Neural cell (in vitro differentiated cells): ENCODE measurements at regions not wholly inside any gene's neighbourhood (a gene's known extent, or its start where the extent isn't known, plus 50 kb on each side); places are given as distances from the start of the nearest gene placed in this dataset.

ENCODE experiments used
- H2AFZ ChIP-seq: fragments of 200-600, 300-800 bp; sonication (generic), shearing (Covaris generic); 2 replicates; pipeline ENCODE4 v1.6.0; 2014; ENCODE audit warnings: low read depth, mild to moderate bottlenecking, antibody characterized with exemption, low read length, moderate library complexity
- H3F3A ChIP-seq: fragments of 200-600 bp; shearing (Covaris generic); 2 replicates; pipeline ENCODE4 v1.6.1; 2016; ENCODE audit warnings: mild to moderate bottlenecking, moderate library complexity, mixed read lengths, antibody characterized with exemption, low read length; ENCODE audit not compliant: insufficient read depth, poor library complexity, severe bottlenecking
- H3K27ac ChIP-seq: fragments of 200-600, 300-800 bp; sonication (generic), shearing (Covaris generic); 2 replicates; pipeline ENCODE4 v1.5.1; 2014; ENCODE audit warnings: mild to moderate bottlenecking, low read length, moderate library complexity
- H3K27me3 ChIP-seq: fragments of 300-800, 200-600 bp; sonication (generic), shearing (Covaris generic); 2 replicates; pipeline ENCODE4 v1.6.0; 2014; ENCODE audit warnings: mild to moderate bottlenecking, low read depth, low read length, moderate library complexity; ENCODE audit not compliant: insufficient read depth
- H3K36me3 ChIP-seq: fragments of 300-800, 200-600 bp; sonication (generic), shearing (Covaris generic); 2 replicates; pipeline ENCODE4 v1.5.1; 2014; ENCODE audit warnings: mild to moderate bottlenecking, antibody characterized with exemption, low read length, moderate library complexity; ENCODE audit not compliant: insufficient read depth
- H3K4me2 ChIP-seq: fragments of 300-800, 200-600 bp; sonication (generic), shearing (Covaris generic); 2 replicates; pipeline ENCODE4 v1.6.0; 2014; ENCODE audit warnings: mild to moderate bottlenecking, low read length
- H3K4me3 ChIP-seq: fragments of 300-800, 200-600 bp; sonication (generic), shearing (Covaris generic); 2 replicates; pipeline ENCODE4 v1.5.1; 2014; ENCODE audit warnings: mild to moderate bottlenecking, low read length, moderate library complexity
- H3K79me2 ChIP-seq: fragments of 200-600 bp; shearing (Covaris generic); replicated peaks from 2 replicates; pipeline ENCODE4 v1.6.0; 2014; ENCODE audit warnings: mild to moderate bottlenecking, low read length, moderate library complexity; ENCODE audit not compliant: insufficient read depth
- H3K9ac ChIP-seq: fragments of 300-800, 200-600 bp; sonication (generic), shearing (Covaris generic); 2 replicates; pipeline ENCODE4 v1.6.1; 2016; ENCODE audit warnings: mild to moderate bottlenecking, low read length, mixed read lengths
- H3K9me2 ChIP-seq: fragments of 200-600 bp; shearing (Covaris generic); 2 replicates; pipeline ENCODE4 v1.6.1; 2016; ENCODE audit warnings: mild to moderate bottlenecking, low read length, mixed read lengths; ENCODE audit not compliant: insufficient read depth
- H3K9me3 ChIP-seq: fragments of 200-600, 300-800 bp; sonication (generic), shearing (Covaris generic); 2 replicates; pipeline ENCODE4 v1.6.1; 2016; ENCODE audit warnings: mild to moderate bottlenecking, mixed run types, low read length, moderate library complexity, mixed read lengths
- H4K20me1 ChIP-seq: fragments of 200-600 bp; shearing (Covaris generic); 2 replicates; pipeline ENCODE4 v1.6.1; 2016; ENCODE audit warnings: mild to moderate bottlenecking, mixed run types; ENCODE audit not compliant: insufficient read depth
- EP300 ChIP-seq: fragments of 450-650 bp; conservative IDR thresholded peaks from 2 replicates; pipeline ENCODE4 v1.6.1; 2014; ENCODE audit warnings: antibody characterized with exemption, mild to moderate bottlenecking, moderate library complexity; ENCODE audit not compliant: poor library complexity, severe bottlenecking
- EZH2 ChIP-seq: fragments of 200-600, 300-800 bp; shearing (Covaris generic), sonication (generic); IDR thresholded peaks from 2 replicates; pipeline ENCODE4 v1.6.1; 2014; ENCODE audit warnings: antibody characterized with exemption, low read length, borderline replicate concordance, mild to moderate bottlenecking; ENCODE audit not compliant: insufficient read depth, poor library complexity, severe bottlenecking
- MXI1 ChIP-seq: fragments of 450-650 bp; conservative IDR thresholded peaks from 2 replicates; pipeline ENCODE4 v1.6.1; 2014; ENCODE audit warnings: antibody characterized with exemption, mild to moderate bottlenecking; ENCODE audit not compliant: poor library complexity, severe bottlenecking
- POLR2AphosphoS5 ChIP-seq: IDR thresholded peaks from 2 replicates; pipeline ENCODE4 v1.6.1; 2012
- RAD21 ChIP-seq: fragments of 450-650 bp; conservative IDR thresholded peaks from 2 replicates; pipeline ENCODE4 v1.6.1; 2014; ENCODE audit warnings: antibody characterized with exemption, mild to moderate bottlenecking, moderate library complexity
- SMC3 ChIP-seq: fragments of 450-650 bp; conservative IDR thresholded peaks from 2 replicates; pipeline ENCODE4 v1.6.1; 2014; ENCODE audit warnings: antibody characterized with exemption, mild to moderate bottlenecking, moderate library complexity; ENCODE audit not compliant: poor library complexity
- TAF1 ChIP-seq: IDR thresholded peaks from 2 replicates; pipeline ENCODE4 v1.6.1; 2012; ENCODE audit warnings: low read depth
- TF ChIP-seq, protein P1 (sequence below): fragments of 450-650 bp; IDR thresholded peaks from 2 replicates; pipeline ENCODE4 v1.5.1; 2014; ENCODE audit warnings: antibody characterized with exemption, mild to moderate bottlenecking, moderate library complexity; ENCODE audit not compliant: poor library complexity, severe bottlenecking
- TF ChIP-seq, protein P2 (sequence below): IDR thresholded peaks from 2 replicates; pipeline ENCODE4 v1.6.1; 2012; ENCODE audit warnings: borderline replicate concordance

DNA sequence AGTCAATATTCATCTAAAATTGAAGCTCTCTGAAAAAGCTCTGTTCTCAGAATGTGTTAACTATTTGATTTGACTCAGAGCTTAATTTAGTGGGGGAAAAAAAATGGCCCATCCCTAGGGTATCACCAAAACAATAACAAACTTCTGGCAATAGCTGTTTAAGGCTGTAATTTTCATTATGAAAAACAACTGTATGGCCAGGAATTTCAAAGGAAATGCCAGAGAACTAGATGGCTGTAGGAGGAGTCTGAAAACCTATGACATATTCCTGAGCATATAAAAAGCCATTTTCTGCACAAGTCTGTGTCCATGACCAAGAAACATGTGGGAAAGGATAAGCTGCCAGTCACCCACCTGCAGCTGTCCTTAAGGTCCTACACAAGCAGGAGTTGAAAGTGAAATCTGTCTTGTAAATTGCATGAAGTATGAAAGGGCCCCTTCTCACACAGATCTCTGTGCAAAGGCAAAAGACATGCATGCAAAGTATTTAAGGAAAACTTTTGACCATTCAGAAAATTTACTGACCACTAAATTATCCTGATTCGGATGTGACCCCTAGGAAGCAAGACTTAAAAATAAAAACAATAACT lies 299.1 kb downstream of the BTG1 start:
- Histone ChIP-seq H3K36me3 (no peaks in the 10 kb centered on the region), H3K9ac (no peak overlapping the region), H3K9me3 (no peaks in the 10 kb centered on the region), H3K9me2 (no peaks in the 10 kb centered on the region), H3K4me3 (no peak overlapping the region), H2AFZ (no peak overlapping the region), H4K20me1 (no peaks in the 10 kb centered on the region), H3F3A (no peaks in the 10 kb centered on the region), H3K27ac (no peak overlapping the region), H3K27me3 (no peaks in the 10 kb centered on the region), H3K79me2 (no peaks in the 10 kb centered on the region), H3K4me2 (no peak overlapping the region)
- TF ChIP-seq TAF1 (no peak), MXI1 (no peak), EP300 (no peak), POLR2AphosphoS5 (no peak), RAD21 (no peak), SMC3 (no peak), EZH2 (no peak)
- TF ChIP-seq, protein P1, sequence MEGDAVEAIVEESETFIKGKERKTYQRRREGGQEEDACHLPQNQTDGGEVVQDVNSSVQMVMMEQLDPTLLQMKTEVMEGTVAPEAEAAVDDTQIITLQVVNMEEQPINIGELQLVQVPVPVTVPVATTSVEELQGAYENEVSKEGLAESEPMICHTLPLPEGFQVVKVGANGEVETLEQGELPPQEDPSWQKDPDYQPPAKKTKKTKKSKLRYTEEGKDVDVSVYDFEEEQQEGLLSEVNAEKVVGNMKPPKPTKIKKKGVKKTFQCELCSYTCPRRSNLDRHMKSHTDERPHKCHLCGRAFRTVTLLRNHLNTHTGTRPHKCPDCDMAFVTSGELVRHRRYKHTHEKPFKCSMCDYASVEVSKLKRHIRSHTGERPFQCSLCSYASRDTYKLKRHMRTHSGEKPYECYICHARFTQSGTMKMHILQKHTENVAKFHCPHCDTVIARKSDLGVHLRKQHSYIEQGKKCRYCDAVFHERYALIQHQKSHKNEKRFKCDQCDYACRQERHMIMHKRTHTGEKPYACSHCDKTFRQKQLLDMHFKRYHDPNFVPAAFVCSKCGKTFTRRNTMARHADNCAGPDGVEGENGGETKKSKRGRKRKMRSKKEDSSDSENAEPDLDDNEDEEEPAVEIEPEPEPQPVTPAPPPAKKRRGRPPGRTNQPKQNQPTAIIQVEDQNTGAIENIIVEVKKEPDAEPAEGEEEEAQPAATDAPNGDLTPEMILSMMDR, result no peak
- TF ChIP-seq, protein P2, sequence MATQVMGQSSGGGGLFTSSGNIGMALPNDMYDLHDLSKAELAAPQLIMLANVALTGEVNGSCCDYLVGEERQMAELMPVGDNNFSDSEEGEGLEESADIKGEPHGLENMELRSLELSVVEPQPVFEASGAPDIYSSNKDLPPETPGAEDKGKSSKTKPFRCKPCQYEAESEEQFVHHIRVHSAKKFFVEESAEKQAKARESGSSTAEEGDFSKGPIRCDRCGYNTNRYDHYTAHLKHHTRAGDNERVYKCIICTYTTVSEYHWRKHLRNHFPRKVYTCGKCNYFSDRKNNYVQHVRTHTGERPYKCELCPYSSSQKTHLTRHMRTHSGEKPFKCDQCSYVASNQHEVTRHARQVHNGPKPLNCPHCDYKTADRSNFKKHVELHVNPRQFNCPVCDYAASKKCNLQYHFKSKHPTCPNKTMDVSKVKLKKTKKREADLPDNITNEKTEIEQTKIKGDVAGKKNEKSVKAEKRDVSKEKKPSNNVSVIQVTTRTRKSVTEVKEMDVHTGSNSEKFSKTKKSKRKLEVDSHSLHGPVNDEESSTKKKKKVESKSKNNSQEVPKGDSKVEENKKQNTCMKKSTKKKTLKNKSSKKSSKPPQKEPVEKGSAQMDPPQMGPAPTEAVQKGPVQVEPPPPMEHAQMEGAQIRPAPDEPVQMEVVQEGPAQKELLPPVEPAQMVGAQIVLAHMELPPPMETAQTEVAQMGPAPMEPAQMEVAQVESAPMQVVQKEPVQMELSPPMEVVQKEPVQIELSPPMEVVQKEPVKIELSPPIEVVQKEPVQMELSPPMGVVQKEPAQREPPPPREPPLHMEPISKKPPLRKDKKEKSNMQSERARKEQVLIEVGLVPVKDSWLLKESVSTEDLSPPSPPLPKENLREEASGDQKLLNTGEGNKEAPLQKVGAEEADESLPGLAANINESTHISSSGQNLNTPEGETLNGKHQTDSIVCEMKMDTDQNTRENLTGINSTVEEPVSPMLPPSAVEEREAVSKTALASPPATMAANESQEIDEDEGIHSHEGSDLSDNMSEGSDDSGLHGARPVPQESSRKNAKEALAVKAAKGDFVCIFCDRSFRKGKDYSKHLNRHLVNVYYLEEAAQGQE, result no peak

DNA sequence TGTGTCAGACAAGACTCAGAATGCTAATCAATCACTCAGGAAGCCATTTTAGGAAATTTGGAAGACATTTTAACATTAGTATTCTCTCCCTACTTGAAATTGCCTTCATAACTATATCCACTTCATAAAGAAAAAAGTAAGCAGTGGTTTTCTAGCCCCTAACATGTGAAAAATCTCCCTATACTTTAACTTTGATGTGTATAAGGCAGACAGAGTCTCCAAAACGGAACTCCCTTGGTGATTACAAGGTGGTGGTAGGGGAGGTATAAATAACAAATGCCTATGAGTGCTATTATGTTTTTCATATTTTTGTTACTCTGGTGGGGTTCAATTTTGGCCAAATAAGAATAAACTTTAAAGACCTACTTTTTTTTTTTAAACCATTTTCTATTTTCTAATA lies 300.3 kb downstream of the BTG1 start:
- Histone ChIP-seq H3K4me2 (no peak overlapping the region), H3K4me3 (no peak overlapping the region), H3K79me2 (no peaks in the 10 kb centered on the region), H3K27ac (no peak overlapping the region), H3F3A (no peaks in the 10 kb centered on the region), H3K27me3 (no peaks in the 10 kb centered on the region), H4K20me1 (no peaks in the 10 kb centered on the region), H3K9me2 (no peaks in the 10 kb centered on the region), H3K9me3 (no peaks in the 10 kb centered on the region), H2AFZ (no peak overlapping the region), H3K9ac (no peak overlapping the region), H3K36me3 (no peaks in the 10 kb centered on the region)
- no peak for TF ChIP-seq RAD21
- TF ChIP-seq EP300, result no peak
- TF ChIP-seq, protein P1, result no peak
- TF ChIP-seq TAF1, result no peak
- no peak for TF ChIP-seq EZH2
- no peak for TF ChIP-seq SMC3
- TF ChIP-seq, protein P2, result no peak
- TF ChIP-seq MXI1, result no peak
- no peak for TF ChIP-seq POLR2AphosphoS5
